ENCODE measurements at regions not wholly inside any gene's neighbourhood (a gene's known extent, or its start where the extent isn't known, plus 50 kb on each side); places are given as distances from the start of the nearest gene placed in this dataset.

DNA sequence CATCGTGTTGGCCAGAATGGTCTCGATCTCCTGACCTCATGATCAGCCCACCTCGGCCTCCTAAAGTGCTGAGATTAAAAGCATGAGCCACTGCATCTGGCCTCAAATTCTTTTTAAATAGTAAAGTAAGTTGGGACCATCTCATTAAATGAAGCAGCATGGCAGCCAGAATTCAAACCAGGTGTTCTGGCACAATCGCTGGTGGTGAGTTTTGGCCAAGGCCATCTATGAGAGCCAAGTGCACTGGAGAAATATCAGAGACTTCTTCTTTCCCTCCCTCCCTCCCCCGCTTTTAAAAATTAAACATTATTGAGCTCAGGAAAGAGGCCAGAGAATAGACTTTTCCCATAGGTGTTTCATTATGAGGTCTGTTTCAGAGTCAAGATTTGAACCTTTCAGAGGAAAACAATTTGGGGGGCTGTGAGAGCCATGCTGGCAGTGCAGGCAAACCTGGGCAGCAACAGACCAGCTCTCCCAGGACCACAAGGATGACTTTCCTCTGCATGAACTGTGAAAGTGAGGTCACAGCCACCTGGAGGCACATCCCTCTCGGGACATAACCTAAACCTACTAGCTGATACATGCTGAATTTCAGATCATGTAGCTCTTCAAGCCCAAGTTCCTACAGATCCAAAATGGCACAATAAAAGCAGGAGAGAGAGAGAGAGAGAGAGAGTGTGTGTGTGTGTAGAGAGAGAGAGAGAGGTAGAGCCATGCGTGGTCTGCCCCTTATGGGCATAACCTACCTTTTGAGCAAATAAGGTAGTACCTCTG lies 94.6 kb upstream of the DMRT1 start:
- no peaks in the 10 kb centered on the region for H3K4me1 ChIP-seq (ENCODE audit: control insufficient read depth, insufficient read depth, low read length)
- CTCF ChIA-PET = interaction anchor here (0.6 to 0.7 kb wide), 4 partner anchors 24 to 59 kb away, joined by 3 read pairs; no protein-coding TSS in a partner anchor
- TF ChIP-seq, protein P1, sequence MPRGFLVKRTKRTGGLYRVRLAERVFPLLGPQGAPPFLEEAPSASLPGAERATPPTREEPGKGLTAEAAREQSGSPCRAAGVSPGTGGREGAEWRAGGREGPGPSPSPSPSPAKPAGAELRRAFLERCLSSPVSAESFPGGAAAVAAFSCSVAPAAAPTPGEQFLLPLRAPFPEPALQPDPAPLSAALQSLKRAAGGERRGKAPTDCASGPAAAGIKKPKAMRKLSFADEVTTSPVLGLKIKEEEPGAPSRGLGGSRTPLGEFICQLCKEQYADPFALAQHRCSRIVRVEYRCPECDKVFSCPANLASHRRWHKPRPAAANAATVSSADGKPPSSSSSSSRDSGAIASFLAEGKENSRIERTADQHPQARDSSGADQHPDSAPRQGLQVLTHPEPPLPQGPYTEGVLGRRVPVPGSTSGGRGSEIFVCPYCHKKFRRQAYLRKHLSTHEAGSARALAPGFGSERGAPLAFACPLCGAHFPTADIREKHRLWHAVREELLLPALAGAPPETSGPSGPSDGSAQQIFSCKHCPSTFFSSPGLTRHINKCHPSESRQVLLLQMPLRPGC (tag by site-specific recombination; IDR thresholded peaks at IDR 0.05) = no peak
- TF ChIP-seq ZNF223 (tag by site-specific recombination; IDR thresholded peaks at IDR 0.05) (no peak), ZNF654 (tag by site-specific recombination; IDR thresholded peaks at IDR 0.05; ENCODE audit: low read depth) (no peak)
- H3K27ac ChIP-seq (ENCODE audit: extremely low read depth, low read depth, low read length) = no peak overlapping the region
- H3K4me3 ChIP-seq (ENCODE audit: low read depth, low read length) = no peak overlapping the region
- no peaks in the 10 kb centered on the region for H3K9me3 ChIP-seq (ENCODE audit: control insufficient read depth, insufficient read depth, low read depth, low read length)
- peaks cover 0 to 41% of the 10 kb centered on the region in 2 experiments; a peak in 2 of 3 replicates for H3K36me3 ChIP-seq (ENCODE audit: control insufficient read depth in 2 of 2, insufficient read depth in 1 of 2, low read length in 2 of 2)
- POLR2A ChIA-PET = no interaction called here

DNA sequence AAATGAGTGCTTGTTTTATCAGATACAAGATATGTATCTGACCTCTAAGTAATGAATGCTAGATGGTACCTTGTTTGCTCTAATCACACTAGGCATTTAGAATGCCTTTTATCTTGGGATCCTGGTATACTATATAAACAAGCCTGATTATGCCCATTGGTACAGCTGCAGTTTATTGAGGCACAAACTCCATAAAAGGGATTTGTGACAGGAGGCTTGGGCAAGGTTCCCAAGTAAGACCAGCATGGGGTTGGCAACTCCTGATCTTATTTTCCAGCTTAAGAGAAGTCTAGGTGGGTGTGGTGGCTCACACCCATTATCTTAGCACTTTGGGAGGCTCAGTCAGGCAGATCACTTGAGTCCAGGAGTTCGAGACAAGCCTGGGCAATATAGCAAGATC lies 93.9 kb upstream of the DMRT1 start:
- no peaks in the 10 kb centered on the region for H3K4me1 ChIP-seq (ENCODE audit: control insufficient read depth, insufficient read depth, low read length)
- no peak overlapping the region for H3K27ac ChIP-seq (ENCODE audit: extremely low read depth, low read depth, low read length)
- no peaks in the 10 kb centered on the region for H3K9me3 ChIP-seq (ENCODE audit: control insufficient read depth, insufficient read depth, low read depth, low read length)
- TF ChIP-seq ZNF660 (tag by site-specific recombination; IDR thresholded peaks at IDR 0.05) (no peak), ZNF530 (tag by site-specific recombination; IDR thresholded peaks at IDR 0.05; ENCODE audit: low read depth) (no peak), ZNF175 (tag by site-specific recombination; IDR thresholded peaks at IDR 0.05) (no peak), ZNF48 (tag by site-specific recombination; IDR thresholded peaks at IDR 0.05) (no peak), ZNF248 (tag by site-specific recombination; IDR thresholded peaks at IDR 0.05) (no peak), ZNF629 (tag by site-specific recombination; IDR thresholded peaks at IDR 0.05) (no peak), TCF7L2 (IDR thresholded peaks at IDR 0.05; ENCODE audit: borderline replicate concordance, low read depth, low read length) (no peak), ZNF549 (tag by site-specific recombination; IDR thresholded peaks at IDR 0.05) (no peak), EGR2 (tag by site-specific recombination; IDR thresholded peaks at IDR 0.05; ENCODE audit: low read depth) (no peak)
- TF ChIP-seq, protein P2, sequence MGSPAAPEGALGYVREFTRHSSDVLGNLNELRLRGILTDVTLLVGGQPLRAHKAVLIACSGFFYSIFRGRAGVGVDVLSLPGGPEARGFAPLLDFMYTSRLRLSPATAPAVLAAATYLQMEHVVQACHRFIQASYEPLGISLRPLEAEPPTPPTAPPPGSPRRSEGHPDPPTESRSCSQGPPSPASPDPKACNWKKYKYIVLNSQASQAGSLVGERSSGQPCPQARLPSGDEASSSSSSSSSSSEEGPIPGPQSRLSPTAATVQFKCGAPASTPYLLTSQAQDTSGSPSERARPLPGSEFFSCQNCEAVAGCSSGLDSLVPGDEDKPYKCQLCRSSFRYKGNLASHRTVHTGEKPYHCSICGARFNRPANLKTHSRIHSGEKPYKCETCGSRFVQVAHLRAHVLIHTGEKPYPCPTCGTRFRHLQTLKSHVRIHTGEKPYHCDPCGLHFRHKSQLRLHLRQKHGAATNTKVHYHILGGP (tag by site-specific recombination; IDR thresholded peaks at IDR 0.05) = no peak
- TF ChIP-seq, protein P3, sequence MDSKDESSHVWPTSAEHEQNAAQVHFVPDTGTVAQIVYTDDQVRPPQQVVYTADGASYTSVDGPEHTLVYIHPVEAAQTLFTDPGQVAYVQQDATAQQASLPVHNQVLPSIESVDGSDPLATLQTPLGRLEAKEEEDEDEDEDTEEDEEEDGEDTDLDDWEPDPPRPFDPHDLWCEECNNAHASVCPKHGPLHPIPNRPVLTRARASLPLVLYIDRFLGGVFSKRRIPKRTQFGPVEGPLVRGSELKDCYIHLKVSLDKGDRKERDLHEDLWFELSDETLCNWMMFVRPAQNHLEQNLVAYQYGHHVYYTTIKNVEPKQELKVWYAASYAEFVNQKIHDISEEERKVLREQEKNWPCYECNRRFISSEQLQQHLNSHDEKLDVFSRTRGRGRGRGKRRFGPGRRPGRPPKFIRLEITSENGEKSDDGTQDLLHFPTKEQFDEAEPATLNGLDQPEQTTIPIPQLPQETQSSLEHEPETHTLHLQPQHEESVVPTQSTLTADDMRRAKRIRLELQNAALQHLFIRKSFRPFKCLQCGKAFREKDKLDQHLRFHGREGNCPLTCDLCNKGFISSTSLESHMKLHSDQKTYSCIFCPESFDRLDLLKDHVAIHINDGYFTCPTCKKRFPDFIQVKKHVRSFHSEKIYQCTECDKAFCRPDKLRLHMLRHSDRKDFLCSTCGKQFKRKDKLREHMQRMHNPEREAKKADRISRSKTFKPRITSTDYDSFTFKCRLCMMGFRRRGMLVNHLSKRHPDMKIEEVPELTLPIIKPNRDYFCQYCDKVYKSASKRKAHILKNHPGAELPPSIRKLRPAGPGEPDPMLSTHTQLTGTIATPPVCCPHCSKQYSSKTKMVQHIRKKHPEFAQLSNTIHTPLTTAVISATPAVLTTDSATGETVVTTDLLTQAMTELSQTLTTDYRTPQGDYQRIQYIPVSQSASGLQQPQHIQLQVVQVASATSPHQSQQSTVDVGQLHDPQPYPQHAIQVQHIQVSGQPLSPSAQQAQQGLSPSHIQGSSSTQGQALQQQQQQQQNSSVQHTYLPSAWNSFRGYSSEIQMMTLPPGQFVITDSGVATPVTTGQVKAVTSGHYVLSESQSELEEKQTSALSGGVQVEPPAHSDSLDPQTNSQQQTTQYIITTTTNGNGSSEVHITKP (tag by site-specific recombination; IDR thresholded peaks at IDR 0.05) = no peak
- ChIA-PET CTCF (interaction anchor here (0.7 kb wide), 2 partner anchors 36 to 132 kb away, joined by 3 read pairs; no protein-coding TSS in a partner anchor), POLR2A (no interaction called here)
- no peak overlapping the region for H3K4me3 ChIP-seq (ENCODE audit: low read depth, low read length)
- H3K36me3 ChIP-seq (ENCODE audit: control insufficient read depth in 2 of 2, insufficient read depth in 1 of 2, low read length in 2 of 2) = peaks cover 0 to 34% of the 10 kb centered on the region in 2 experiments; a peak in 2 of 3 replicates

Measured in HEK293 (cell line).